Middle frontal gyrus (tissue), 1 donor: ENCODE measurements at regions not wholly inside any gene's neighbourhood (a gene's known extent, or its start where the extent isn't known, plus 50 kb on each side); places are given as distances from the start of the nearest gene placed in this dataset.

Source experiments
- DNase-seq: peaks from one replicate; pipeline ENCODE4 v3.0.0-alpha.2; 2015; ENCODE audit warnings: low spot score; ENCODE audit errors: extremely low spot score

- no peak for DNase-seq
Measured at GRCh38 chr4:22115262-22115661, 166.7 kb upstream of the KCNIP4 start.

GRCh38 chr4:22103768-22104167 is 155.2 kb upstream of the KCNIP4 start:
- DNase-seq: no peak

- no peak for DNase-seq
Measured at GRCh38 chr4:22099896-22100295, 151.3 kb upstream of the KCNIP4 start.

GRCh38 chr4:22097596-22097995 is 149.0 kb upstream of the KCNIP4 start:
- DNase-seq: no peak

GRCh38 chr4:22094217-22094616 is 145.6 kb upstream of the KCNIP4 start:
- DNase-seq: no peak

GRCh38 chr4:22093126-22093525 is 144.6 kb upstream of the KCNIP4 start:
- DNase-seq: no peak

GRCh38 chr4:22091906-22092305 is 143.3 kb upstream of the KCNIP4 start:
- no peak for DNase-seq

- no peak for DNase-seq
Measured at GRCh38 chr4:22091352-22091717, 142.8 kb upstream of the KCNIP4 start.

GRCh38 chr4:22090661-22091351 is 142.2 kb upstream of the KCNIP4 start:
- no peak for DNase-seq

- DNase-seq: no peak
Measured at GRCh38 chr4:22077571-22077970, 129.0 kb upstream of the KCNIP4 start.

GRCh38 chr4:22072726-22073125 is 124.2 kb upstream of the KCNIP4 start:
- no peak for DNase-seq

GRCh38 chr4:22072240-22072639 is 123.7 kb upstream of the KCNIP4 start:
- no peak for DNase-seq

GRCh38 chr4:22071749-22072148 is 123.2 kb upstream of the KCNIP4 start:
- no peak for DNase-seq

- no peak for DNase-seq
Measured at GRCh38 chr4:22070256-22070655, 121.7 kb upstream of the KCNIP4 start.

GRCh38 chr4:22063613-22064012 is 115.0 kb upstream of the KCNIP4 start:
- no peak for DNase-seq

- no peak for DNase-seq
Measured at GRCh38 chr4:22062676-22063075, 114.1 kb upstream of the KCNIP4 start.

- DNase-seq: no peak
Measured at GRCh38 chr4:22055954-22056353, 107.4 kb upstream of the KCNIP4 start.

GRCh38 chr4:22052076-22052475 is 103.5 kb upstream of the KCNIP4 start:
- no peak for DNase-seq

GRCh38 chr4:22048323-22048722 is 99.8 kb upstream of the KCNIP4 start:
- DNase-seq: no peak

GRCh38 chr4:22047793-22048192 is 99.2 kb upstream of the KCNIP4 start:
- no peak for DNase-seq

GRCh38 chr4:22045051-22045630 is 96.6 kb upstream of the KCNIP4 start:
- no peak for DNase-seq

GRCh38 chr4:22031423-22031822 is 82.9 kb upstream of the KCNIP4 start:
- DNase-seq: peak; percentile 18

- DNase-seq: no peak
Measured at GRCh38 chr4:22030881-22031280, 82.3 kb upstream of the KCNIP4 start.
